ENCODE measurements at regions not wholly inside any gene's neighbourhood (a gene's known extent, or its start where the extent isn't known, plus 50 kb on each side); places are given as distances from the start of the nearest gene placed in this dataset.

GRCh38 chr7:41436139-41436538 is 266.8 kb downstream of the INHBA start:
- no peak for TF ChIP-seq CTCF (IDR thresholded peaks at IDR 0.05)
- TF ChIP-seq POLR2A (IDR thresholded peaks at IDR 0.05) = no peak
